GM18861 (cell line): ENCODE measurements at regions not wholly inside any gene's neighbourhood (a gene's known extent, or its start where the extent isn't known, plus 50 kb on each side); places are given as distances from the start of the nearest gene placed in this dataset.
"Not testable (repeated sequence)": the region's sequence is repeated elsewhere in the genome, so short reads cannot be mapped to it uniquely, and the experiment has no call there.

Source experiments
- ATAC-seq: cut with Tn5 transposase; IDR thresholded peaks from one replicate; pipeline ENCODE4 v1.9.1; 2021; ENCODE audit not compliant: unreplicated experiment

DNA sequence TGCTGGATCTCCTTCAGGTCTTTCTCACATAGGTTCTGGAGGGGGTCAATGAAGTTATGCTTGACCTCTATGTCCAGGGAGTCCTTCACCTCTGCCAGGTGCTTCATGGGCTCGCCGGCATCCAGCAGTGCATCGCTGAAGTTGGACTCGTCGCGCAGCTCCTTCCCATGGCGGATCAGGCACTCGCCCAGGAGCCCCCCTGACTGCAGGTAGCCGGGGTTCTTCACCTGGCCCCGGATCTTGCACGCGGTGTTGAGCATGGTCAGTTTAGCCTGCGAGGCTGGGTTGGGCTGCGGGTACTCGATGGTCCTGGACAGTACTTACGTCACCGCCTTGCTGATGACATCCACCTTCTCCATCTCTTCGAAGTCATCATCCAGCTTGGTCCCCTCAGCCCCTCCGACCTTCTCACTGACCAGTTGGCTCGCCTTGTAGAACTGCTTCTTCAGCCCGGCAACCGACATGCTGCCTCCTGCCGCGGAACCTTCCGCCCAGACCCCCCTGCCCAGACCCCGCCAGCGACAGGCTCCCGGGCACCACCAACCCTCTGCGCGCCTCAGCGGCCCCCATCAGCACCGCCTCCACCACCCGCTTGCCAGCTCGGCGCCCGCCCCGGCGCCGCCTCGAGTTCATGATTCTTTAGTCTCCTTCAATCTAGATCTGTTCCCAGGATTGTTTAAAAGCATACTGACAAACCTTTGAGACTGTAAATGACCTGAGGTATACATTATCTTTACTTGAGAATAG, 99.8 kb downstream of the KPNA2 start:
- no peak for ATAC-seq

DNA sequence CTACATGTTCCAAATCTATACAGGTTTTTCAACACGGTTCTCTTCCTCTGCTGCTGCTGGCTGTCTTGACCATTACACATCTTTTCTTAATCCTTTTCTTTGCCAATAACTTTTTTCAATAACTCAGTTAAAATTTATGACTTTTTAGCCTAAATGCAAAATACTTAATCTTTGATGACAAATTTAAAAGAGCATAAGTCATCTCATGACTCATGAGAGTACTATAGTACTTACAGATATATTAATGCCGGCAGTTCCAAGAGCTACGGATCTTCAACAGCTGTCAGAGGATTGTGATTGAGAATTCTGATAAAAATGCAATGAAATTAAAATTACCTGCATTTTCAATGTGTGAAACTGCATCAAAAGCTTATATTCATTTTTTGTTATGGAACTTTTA, 105.5 kb downstream of the KPNA2 start:
- no peak for ATAC-seq

DNA sequence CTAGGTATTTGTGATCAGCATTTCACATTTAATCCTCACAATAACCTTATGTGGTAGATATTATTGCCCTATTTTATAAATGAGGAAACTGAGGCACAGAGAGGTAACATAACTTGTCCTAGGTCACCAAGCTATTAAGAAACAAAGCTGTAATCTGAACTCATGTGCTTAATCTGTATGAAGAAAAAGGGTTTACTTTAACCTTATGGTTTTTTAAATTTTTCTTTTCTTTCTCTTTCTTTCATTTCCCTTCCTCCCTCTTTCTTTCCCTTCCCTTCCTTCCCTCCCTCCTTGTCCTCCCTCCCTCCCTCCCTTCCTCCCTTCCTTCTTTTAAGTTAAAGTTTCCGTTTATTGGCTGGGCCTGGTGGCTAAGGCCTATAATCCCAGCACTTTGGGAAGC, 105.2 kb upstream of the AMZ2 start:
- ATAC-seq, result no peak

DNA sequence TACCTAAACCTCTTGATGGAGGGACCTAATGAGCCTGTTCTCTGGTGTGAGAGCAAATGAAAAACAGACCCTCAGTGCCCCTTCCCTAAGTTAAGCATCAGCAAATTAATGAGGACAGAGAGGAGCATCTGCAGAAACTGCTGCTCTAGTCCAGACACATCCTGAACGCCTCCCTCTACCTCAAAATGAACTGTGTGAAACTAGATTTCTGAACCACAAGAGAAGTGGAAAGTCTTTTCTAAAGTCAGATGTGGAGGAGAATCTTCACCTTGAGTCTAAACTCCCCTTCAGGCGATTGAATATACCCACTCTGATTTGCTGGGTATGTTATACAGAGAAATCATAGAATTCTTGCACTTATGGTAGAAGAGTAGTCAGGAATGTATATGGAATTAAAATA, 104.4 kb upstream of the AMZ2 start:
- no peak for ATAC-seq

DNA sequence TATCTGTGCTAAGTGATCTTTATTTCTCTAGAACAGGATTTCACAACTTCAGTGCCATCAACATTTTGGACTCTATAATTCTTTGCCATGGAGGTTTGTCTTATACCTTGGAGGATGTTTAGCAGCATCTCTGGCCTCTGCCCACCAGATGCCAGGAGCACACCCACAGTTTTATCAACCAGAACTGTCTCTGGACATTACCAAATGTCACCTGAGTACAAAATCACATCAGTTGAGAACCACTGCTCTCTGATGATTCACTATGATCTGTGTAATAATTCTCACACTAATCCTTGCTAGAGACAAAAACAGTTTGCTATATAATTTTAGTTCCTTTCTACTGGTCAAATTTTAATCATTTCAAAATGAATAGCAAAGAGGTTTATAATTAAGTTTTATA, 102.8 kb upstream of the AMZ2 start:
- ATAC-seq, result no peak

GRCh38 chr17:68148936-68149335, 98.9 kb upstream of the AMZ2 start:
- no peak for ATAC-seq

- ATAC-seq, result no peak
Measured at GRCh38 chr17:68152161-68152571, 95.7 kb upstream of the AMZ2 start.

DNA sequence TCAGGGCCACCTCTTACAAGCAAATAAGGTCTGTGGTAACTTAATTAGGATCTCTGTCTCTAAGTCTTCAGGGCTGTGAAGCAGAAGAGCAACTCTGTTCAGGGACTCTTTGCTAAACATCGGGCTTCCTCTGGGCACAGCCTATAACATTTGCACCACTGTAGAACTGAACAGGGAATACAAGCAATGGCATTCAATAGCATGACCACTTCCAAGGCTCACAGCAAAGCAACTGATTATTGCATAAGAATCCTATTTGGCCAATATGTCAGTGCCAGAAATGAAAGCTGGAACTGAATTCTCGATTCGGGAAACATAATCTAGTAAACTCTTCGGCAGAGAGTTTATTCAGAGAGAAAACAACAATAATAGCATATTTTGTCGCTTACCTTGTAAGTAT, 92.2 kb upstream of the AMZ2 start:
- no peak for ATAC-seq

- no peak for ATAC-seq
Measured at GRCh38 chr17:68161644-68162428, 86.0 kb upstream of the AMZ2 start.

GRCh38 chr17:68168273-68169164, 79.3 kb upstream of the AMZ2 start:
- ATAC-seq, result not testable (repeated sequence)

GRCh38 chr17:68169165-68169821, 78.5 kb upstream of the AMZ2 start:
- not testable (repeated sequence) for ATAC-seq

DNA sequence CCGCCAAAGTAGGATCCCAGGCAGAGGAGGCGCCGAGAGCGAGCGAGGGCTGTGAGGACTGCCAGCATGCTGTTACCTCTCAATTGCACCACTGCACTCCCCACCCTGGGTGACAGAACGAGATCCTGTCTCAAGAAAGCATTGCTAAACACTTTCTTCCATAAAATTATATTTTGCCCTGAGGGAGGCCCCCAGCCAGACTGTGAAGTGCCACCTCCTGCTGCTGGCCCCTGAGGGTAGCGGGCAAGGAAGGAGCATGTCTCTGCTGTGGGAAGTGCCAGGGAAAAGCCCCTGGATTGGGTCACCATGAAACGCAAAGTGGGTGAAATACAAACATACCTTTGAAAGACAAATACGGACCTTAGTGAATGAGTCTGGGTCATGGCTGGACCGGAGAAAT, 78.0 kb upstream of the AMZ2 start:
- ATAC-seq, result no peak

- no peak for ATAC-seq
Measured at GRCh38 chr17:68170246-68170645, 77.6 kb upstream of the AMZ2 start.

DNA sequence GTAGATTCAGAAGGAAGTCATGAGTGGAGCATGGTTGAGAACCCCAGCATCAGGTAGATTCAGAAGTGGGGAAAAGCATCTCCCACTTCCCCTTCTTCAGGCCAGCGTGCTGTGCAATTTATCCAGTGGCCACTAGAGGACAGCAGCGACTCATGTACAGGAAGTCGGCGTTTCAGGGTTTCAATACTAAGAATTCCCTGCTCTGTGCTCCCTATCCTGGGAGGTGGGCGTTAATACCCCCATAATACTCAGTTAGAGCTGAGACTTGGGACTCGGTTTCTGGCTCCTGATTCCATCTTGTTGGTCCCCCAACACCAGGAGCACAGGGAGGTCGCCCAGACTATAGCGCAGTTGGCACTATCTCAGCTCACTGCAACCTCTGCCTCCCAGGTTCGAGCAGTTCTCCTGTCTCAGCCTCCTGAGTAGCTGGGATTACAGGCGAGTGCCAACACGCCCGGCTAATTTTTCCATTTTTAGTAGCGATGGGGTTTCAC, 75.3 kb upstream of the AMZ2 start:
- no peak for ATAC-seq

- ATAC-seq, result no peak
Measured at GRCh38 chr17:68175416-68175815, 72.4 kb upstream of the AMZ2 start.

- ATAC-seq, result no peak
Measured at GRCh38 chr17:68175905-68176304, 71.9 kb upstream of the AMZ2 start.

DNA sequence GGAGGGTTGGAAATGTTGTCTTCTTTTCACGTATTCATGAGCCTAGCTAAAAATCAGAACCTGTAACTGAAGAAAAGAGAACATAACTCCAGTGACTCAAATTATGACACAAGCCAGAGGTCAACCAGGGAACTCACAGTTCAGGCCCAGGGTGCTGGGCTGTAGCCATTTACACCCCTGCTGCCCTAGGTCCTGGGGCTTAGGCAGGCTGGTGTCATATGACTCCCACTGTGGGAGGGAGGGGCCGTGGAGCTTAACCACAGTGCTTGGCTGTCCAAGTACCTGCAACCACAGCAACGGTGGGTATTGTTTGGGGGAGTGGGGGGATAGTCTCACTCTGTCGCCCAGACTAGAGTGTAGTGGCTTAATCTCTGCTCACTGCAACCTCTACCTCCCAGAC, 71.1 kb upstream of the AMZ2 start:
- no peak for ATAC-seq

DNA sequence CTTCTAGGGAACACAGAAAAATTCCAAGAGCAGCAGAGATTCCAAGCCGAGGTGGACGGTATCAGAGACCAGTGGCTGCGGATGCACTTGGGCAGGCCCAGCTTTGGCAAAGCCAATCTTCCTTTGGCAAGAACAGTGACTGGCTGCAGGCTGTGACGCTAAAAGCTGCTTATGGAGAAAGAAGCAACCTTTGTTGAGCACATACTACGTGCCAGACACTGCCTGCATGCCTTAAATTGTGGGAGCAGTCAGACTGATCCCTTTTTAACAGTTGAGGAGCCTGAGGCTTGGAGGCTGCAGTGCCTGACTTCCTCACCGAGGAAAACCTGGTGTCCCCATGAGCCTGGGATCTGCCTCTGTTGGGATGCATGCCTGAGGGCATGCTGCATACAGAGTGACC, 69.0 kb upstream of the AMZ2 start:
- ATAC-seq, result no peak

DNA sequence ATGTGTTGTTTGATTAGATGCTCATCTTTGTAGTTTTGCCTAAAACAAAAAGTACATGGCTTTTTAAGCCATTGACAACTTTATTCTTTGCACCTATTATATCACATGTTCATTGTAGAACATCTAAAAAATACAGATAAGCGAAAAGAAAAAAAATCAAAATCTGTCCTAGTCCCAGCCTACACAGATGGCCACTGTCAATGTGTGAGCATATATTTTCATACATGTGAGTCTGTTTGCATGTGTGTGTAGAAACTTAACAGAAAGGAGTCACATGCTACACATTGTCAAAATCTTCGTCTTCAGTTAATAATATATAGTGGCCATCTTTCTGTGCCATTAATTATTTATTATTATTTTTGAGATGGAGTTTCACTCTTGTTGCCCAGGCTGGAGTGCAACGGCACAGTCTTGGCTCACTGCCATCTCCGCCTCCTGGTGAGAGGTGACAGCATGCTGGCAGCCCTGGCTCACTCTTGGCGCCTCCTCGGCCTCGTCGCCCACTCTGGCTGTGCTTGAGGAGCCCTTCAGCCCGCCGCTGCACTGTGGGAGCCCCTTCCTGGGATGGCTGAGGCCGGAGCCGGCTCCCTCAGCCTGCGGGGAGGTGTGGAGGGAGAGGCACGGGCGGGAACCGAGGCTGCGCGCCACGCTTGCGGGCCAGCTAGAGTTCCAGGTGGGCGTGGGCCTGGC, 68.5 kb upstream of the AMZ2 start:
- ATAC-seq, result no peak

DNA sequence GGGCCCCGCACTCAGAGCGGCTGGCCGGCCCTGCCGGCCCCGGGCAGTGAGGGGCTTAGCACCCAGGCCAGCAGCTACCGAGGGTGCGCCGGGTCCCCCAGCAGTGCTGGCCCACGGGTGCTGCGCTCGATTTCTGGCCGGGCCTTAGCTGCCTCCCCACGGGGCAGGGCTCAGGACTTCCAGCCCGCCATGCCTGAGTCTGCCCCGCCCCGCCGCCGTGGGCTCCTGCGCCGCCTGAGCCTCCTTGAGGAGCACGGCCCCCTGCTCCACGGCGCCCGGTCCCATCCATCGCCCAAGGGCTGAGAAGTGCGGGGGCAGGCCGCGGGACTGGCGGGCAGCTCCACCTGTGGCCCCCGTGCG, 67.9 kb upstream of the AMZ2 start:
- ATAC-seq, result no peak

- ATAC-seq, result peak; percentile 61
Measured at GRCh38 chr17:68182011-68182306, 65.9 kb upstream of the AMZ2 start.
